HepG2 (cell line): ENCODE measurements at regions not wholly inside any gene's neighbourhood (a gene's known extent, or its start where the extent isn't known, plus 50 kb on each side); places are given as distances from the start of the nearest gene placed in this dataset.

Experiments
- ATAC-seq: fragments of 200-7000 bp; cut with Tn5 transposase; 3 replicates; pipeline ENCODE4 v1.9.1; 2020; ENCODE audit warnings: mild to moderate bottlenecking, moderate library complexity
- BruUV-seq: library from RNA; stranded (reverse); fragments of 400-500 nt; replicated peaks from 2 replicates; lab custom pipeline; 2021; lab: Mats Ljungman, UMichigan
- CTCF ChIA-PET: fragments of 300-600 bp; formaldehyde crosslinking; extraction: SDS; loops from one replicate; lab custom pipeline; 2021; ENCODE audit warnings: low total read pairs, inconsistent platforms, low intra/inter-chr PET ratio; lab: Yijun Ruan, JAX
- POLR2A ChIA-PET: fragments of 350-600 bp; sonication (Branson Sonifier 250); formaldehyde crosslinking; loops from one replicate; lab custom pipeline; 2020; ENCODE audit warnings: antibody characterized with exemption, inconsistent platforms; lab: Yijun Ruan, JAX
- DNase-seq: peaks from one replicate; pipeline ENCODE4 v3.0.0-alpha.2; 2015; ENCODE audit warnings: low spot score
- FAIRE-seq: peaks from 3 replicates; lab custom pipeline; 2011; peaks lifted over from hg19 to GRCh38; lab: Jason Lieb, UNC
- H2AFZ ChIP-seq: one replicate; pipeline ENCODE4 v1.6.1; 2011; ENCODE audit warnings: low read length, inconsistent platforms
- H3K27ac ChIP-seq: fragments of 300-600 bp; 3 replicates; pipeline ENCODE4 v1.8.0; 2011; ENCODE audit warnings: mixed run types, mild to moderate bottlenecking, mixed read lengths, low read length, inconsistent platforms; ENCODE audit not compliant: insufficient read depth; ENCODE audit errors: extremely low read length
- H3K27me3 ChIP-seq, 2 experiments: fragments of 200-600 bp in 1 of 2; 2 replicates in 1 of 2; 3 replicates in 1 of 2; pipeline versions ENCODE4 v1.6.0 to v1.8.0; 2011; ENCODE audit warnings: low read length in 2 of 2, mild to moderate bottlenecking in 2 of 2, moderate library complexity in 2 of 2, inconsistent platforms in 1 of 2; ENCODE audit not compliant: insufficient read depth in 2 of 2, control insufficient read depth in 1 of 2
- H3K36me3 ChIP-seq, 2 experiments: fragments of 200-600 bp in 1 of 2; replicated peaks in 1 of 2; 2 replicates in 1 of 2; 3 replicates in 1 of 2; pipeline versions ENCODE4 v1.5.1 to v1.8.0; 2011; ENCODE audit warnings: low read length in 2 of 2, inconsistent platforms in 1 of 2; ENCODE audit not compliant: insufficient read depth in 2 of 2, control insufficient read depth in 1 of 2
- H3K4me1 ChIP-seq: 2 replicates; pipeline ENCODE4 v1.5.1; 2012; ENCODE audit warnings: low read length, inconsistent platforms; ENCODE audit not compliant: insufficient read depth
- H3K4me2 ChIP-seq: 2 replicates; pipeline ENCODE4 v1.6.0; 2011; ENCODE audit warnings: low read depth, low read length, inconsistent platforms
- H3K4me3 ChIP-seq, 3 experiments: fragments of 200-600 bp in 1 of 3; sonication (generic), shearing (Covaris generic) in 1 of 3; replicated peaks in 1 of 3; 2 replicates each; pipeline ENCODE4 v1.5.1; 2011 to 2016; ENCODE audit warnings: low read length in 3 of 3, inconsistent platforms in 2 of 3, low read depth in 2 of 3, mild to moderate bottlenecking in 2 of 3, control low read depth in 1 of 3, mixed read lengths in 1 of 3; ENCODE audit not compliant: insufficient read depth in 1 of 3
- H3K79me2 ChIP-seq: one replicate; pipeline ENCODE4 v1.6.1; 2011; ENCODE audit warnings: low read length, inconsistent platforms; ENCODE audit not compliant: insufficient read depth
- H3K9ac ChIP-seq: 2 replicates; pipeline ENCODE4 v1.6.0; 2011; ENCODE audit warnings: mild to moderate bottlenecking, low read depth, low read length, inconsistent platforms; ENCODE audit not compliant: insufficient read depth
- H3K9me3 ChIP-seq: 2 replicates; pipeline ENCODE4 v1.5.1; 2012; ENCODE audit warnings: mild to moderate bottlenecking, low read length
- H4K20me1 ChIP-seq: 2 replicates; pipeline ENCODE4 v1.6.0; 2011; ENCODE audit warnings: inconsistent platforms, mild to moderate bottlenecking, low read length, moderate library complexity; ENCODE audit not compliant: insufficient read depth
- AFF4 ChIP-seq: sonication (generic); formaldehyde crosslinking; IDR thresholded peaks from 2 replicates; pipeline ENCODE4 v1.4.0; 2020; ENCODE audit warnings: missing genetic modification reagents
- ATM ChIP-seq: fragments of 450-650 bp; IDR thresholded peaks from 2 replicates; pipeline ENCODE4 v1.7.1; 2017; ENCODE audit warnings: mild to moderate bottlenecking, borderline replicate concordance
- EED ChIP-seq: sonication (generic); formaldehyde crosslinking; IDR thresholded peaks from 2 replicates; pipeline ENCODE4 v1.5.0; 2020; ENCODE audit warnings: mild to moderate bottlenecking, missing genetic modification reagents
- HMG20A ChIP-seq: IDR thresholded peaks from 2 replicates; pipeline ENCODE4 v1.6.1; 2016; ENCODE audit warnings: borderline replicate concordance
- HNF4A ChIP-seq: sonication (generic); formaldehyde crosslinking; IDR thresholded peaks from 2 replicates; pipeline ENCODE4 v1.4.0; 2020; ENCODE audit warnings: missing genetic modification reagents
- IRF9 ChIP-seq: sonication (generic); formaldehyde crosslinking; IDR thresholded peaks from 2 replicates; pipeline ENCODE4 v1.8.0; 2022; ENCODE audit warnings: missing genetic modification reagents, mild to moderate bottlenecking, borderline replicate concordance
- MLXIP ChIP-seq: sonication (generic); formaldehyde crosslinking; IDR thresholded peaks from 2 replicates; pipeline ENCODE4 v1.9.0; 2021; ENCODE audit warnings: missing genetic modification reagents, borderline replicate concordance
- MXD3 ChIP-seq: IDR thresholded peaks from 2 replicates; pipeline ENCODE4 v1.6.1; 2016; ENCODE audit warnings: mild to moderate bottlenecking, missing biosample characterization, missing genetic modification reagents
- RFX5 ChIP-seq: IDR thresholded peaks from 2 replicates; pipeline ENCODE4 v1.6.1; 2011; ENCODE audit warnings: low read depth, low read length, improper control_type of control experiment
- SP4 ChIP-seq: sonication (generic); formaldehyde crosslinking; IDR thresholded peaks from 2 replicates; pipeline ENCODE4 v1.8.1; 2023; ENCODE audit warnings: mild to moderate bottlenecking, missing genetic modification reagents
- THRA ChIP-seq: sonication (generic); formaldehyde crosslinking; IDR thresholded peaks from 2 replicates; pipeline ENCODE4 v1.4.0; 2020; ENCODE audit warnings: missing genetic modification reagents, borderline replicate concordance
- U2AF1 ChIP-seq: fragments of 200-400 bp; formaldehyde crosslinking; optimal IDR thresholded peaks from 2 replicates; pipeline ENCODE3; 2017; ENCODE audit warnings: mild to moderate bottlenecking, low read depth, low read length
- ZNF800 ChIP-seq: sonication (generic); formaldehyde crosslinking; IDR thresholded peaks from 2 replicates; pipeline ENCODE4 v1.4.0; 2020; ENCODE audit warnings: missing genetic modification reagents
- WGBS: methylation state at CpG from one replicate; pipeline ENCODE4 v1.1.6; 2017; ENCODE audit warnings: low lambda C conversion rate; 5-methylcytosine and 5-hydroxymethylcytosine counted together
- in situ Hi-C: cut with HindIII; loops from 2 replicates; pipeline ENCODE4 v1.10.0; 2017; ENCODE audit warnings: low pct_unique_long_range_greater_than_20kb; ENCODE audit not compliant: extremely low pct_ligation_motif_present
- intact Hi-C: fragments of 100-400 bp; cut with micrococcal nuclease; formaldehyde crosslinking; loops from one replicate; pipeline ENCODE4 v1.10.0; 2022; ENCODE audit not compliant: unreplicated experiment

- Histone ChIP-seq H3K36me3 (no peaks in the 10 kb centered on the region), H3K4me3 (no peak overlapping the region), H3K27me3 (no peaks in the 10 kb centered on the region), H3K9ac (no peak overlapping the region), H3K4me1 (peaks cover 34% of the 10 kb centered on the region), H3K27ac (no peak overlapping the region), H3K4me2 (no peak overlapping the region), H2AFZ (no peak overlapping the region), H3K79me2 (no peaks in the 10 kb centered on the region), H4K20me1 (no peaks in the 10 kb centered on the region), H3K9me3 (no peaks in the 10 kb centered on the region)
- in situ Hi-C loops: no loop called here
- DNase-seq (no peak), FAIRE-seq (no peak), ATAC-seq (no peak)
- CTCF ChIA-PET: no interaction called here
- POLR2A ChIA-PET: no interaction called here
- intact Hi-C loops: loop anchor here (2.0 kb wide), 1 partner anchor 94 kb away; the partner anchor contains the start of gene NR2F1
- BruUV-seq: no TSS peak
- 92% methylated on average over 5 of the region's 5 CpGs for WGBS
- TF ChIP-seq EED: no peak
- no peak for TF ChIP-seq HMG20A
- no peak for TF ChIP-seq HNF4A (CRISPR knock-in tag)
- no peak for TF ChIP-seq RFX5
- TF ChIP-seq SP4: no peak
- TF ChIP-seq MLXIP (CRISPR knock-in tag): no peak
- no peak for TF ChIP-seq IRF9 (CRISPR knock-in tag)
- TF ChIP-seq ATM: no peak
- TF ChIP-seq U2AF1: no peak
- no peak for TF ChIP-seq THRA (CRISPR knock-in tag)
- no peak for TF ChIP-seq AFF4 (CRISPR knock-in tag)
- no peak for TF ChIP-seq ZNF800 (CRISPR knock-in tag)
- no peak for TF ChIP-seq MXD3 (CRISPR knock-in tag)
These were observed 64.7 kb downstream of the POU5F2 start for GRCh38 chr5:93676704-93677103.
